AG04450 (cell line): ENCODE measurements at regions not wholly inside any gene's neighbourhood (a gene's known extent, or its start where the extent isn't known, plus 50 kb on each side); places are given as distances from the start of the nearest gene placed in this dataset.
"Not testable (repeated sequence)": the region's sequence is repeated elsewhere in the genome, so short reads cannot be mapped to it uniquely, and the experiment has no call there.

Experiments
- CTCF ChIA-PET: fragments of 300-600, 350-600 bp; formaldehyde crosslinking; extraction: SDS; loops from one replicate; lab custom pipeline; 2022; ENCODE audit warnings: antibody characterized with exemption, inconsistent platforms; lab: Charles Lee
- POLR2A ChIA-PET: fragments of 350-600 bp; formaldehyde crosslinking; extraction: SDS; loops from one replicate; lab custom pipeline; 2021; ENCODE audit warnings: antibody characterized with exemption, inconsistent platforms; lab: Yijun Ruan, JAX
- DNase-seq: peaks from one replicate; pipeline ENCODE4 v3.0.0-alpha.2; 2011; ENCODE audit warnings: low read depth, low spot score
- H3K27ac ChIP-seq: one replicate; pipeline ENCODE4 v1.5.1; 2012; ENCODE audit warnings: low read depth, low read length, control low read depth
- H3K27me3 ChIP-seq: one replicate; pipeline ENCODE4 v1.6.0; 2012; ENCODE audit warnings: low read length; ENCODE audit not compliant: control insufficient read depth, insufficient read depth
- H3K4me3 ChIP-seq: 2 replicates; pipeline ENCODE4 v1.5.1; 2011; ENCODE audit warnings: mild to moderate bottlenecking, low read depth, low read length, control low read depth
- H3K9me3 ChIP-seq: 2 replicates; pipeline ENCODE4 v1.5.1; 2012; ENCODE audit warnings: low read length; ENCODE audit not compliant: control insufficient read depth, insufficient read depth
- CTCF ChIP-seq: IDR thresholded peaks from 2 replicates; pipeline ENCODE4 v1.5.1; 2011; ENCODE audit warnings: low read depth, low read length, control low read depth, inconsistent platforms

- CTCF ChIA-PET, H3K27ac ChIP-seq, H3K4me3 ChIP-seq, H3K9me3 ChIP-seq, POLR2A ChIA-PET, H3K27me3 ChIP-seq, DNase-seq: not testable (repeated sequence)
Observed at GRCh38 chr17:64791691-64792090, 127.6 kb downstream of the LRRC37A3 start.

GRCh38 chr17:64791226-64791625, 128.1 kb downstream of the LRRC37A3 start:
- H3K27me3 ChIP-seq, POLR2A ChIA-PET, DNase-seq, CTCF ChIA-PET, H3K9me3 ChIP-seq, H3K4me3 ChIP-seq, H3K27ac ChIP-seq: not testable (repeated sequence)

- H3K9me3 ChIP-seq, POLR2A ChIA-PET, DNase-seq, H3K27ac ChIP-seq, CTCF ChIA-PET, H3K27me3 ChIP-seq, H3K4me3 ChIP-seq: not testable (repeated sequence)
Observed at GRCh38 chr17:64790690-64791089, 128.6 kb upstream of the SMURF2 start.

- POLR2A ChIA-PET, H3K4me3 ChIP-seq, H3K27me3 ChIP-seq, DNase-seq, CTCF ChIA-PET, H3K27ac ChIP-seq, H3K9me3 ChIP-seq: not testable (repeated sequence)
Observed at GRCh38 chr17:64790193-64790592, 128.1 kb upstream of the SMURF2 start.

GRCh38 chr17:64789061-64789445, 126.9 kb upstream of the SMURF2 start:
- H3K4me3 ChIP-seq, CTCF ChIA-PET, H3K27ac ChIP-seq, DNase-seq, H3K9me3 ChIP-seq, H3K27me3 ChIP-seq, POLR2A ChIA-PET: not testable (repeated sequence)

GRCh38 chr17:64788286-64789060, 126.4 kb upstream of the SMURF2 start:
- no peak overlapping the region for H3K27ac ChIP-seq
- POLR2A ChIA-PET: no interaction called here

GRCh38 chr17:64787921-64788271, 125.8 kb upstream of the SMURF2 start:
- no peaks in the 10 kb centered on the region; the same call in 1 of the 2 replicates for H3K9me3 ChIP-seq

More at GRCh38 chr17:64788286-64789060, 126.4 kb upstream of the SMURF2 start:
- Histone ChIP-seq H3K9me3 (no peaks in the 10 kb centered on the region; the same call in 1 of the 2 replicates), H3K4me3 (no peak overlapping the region), H3K27me3 (no peaks in the 10 kb centered on the region)
- CTCF ChIA-PET: interaction anchor here (1.2 kb wide), 1 partner anchor 12 kb away, joined by 4 read pairs; no protein-coding TSS in a partner anchor
- no peak for TF ChIP-seq CTCF
- no peak for DNase-seq

More at GRCh38 chr17:64787921-64788271, 125.8 kb upstream of the SMURF2 start:
- ChIA-PET POLR2A (no interaction called here), CTCF (interaction anchor here (1.2 kb wide), 1 partner anchor 11 kb away, joined by 4 read pairs; no protein-coding TSS in a partner anchor)
- Histone ChIP-seq H3K4me3 (no peak overlapping the region), H3K27me3 (no peaks in the 10 kb centered on the region), H3K27ac (no peak overlapping the region)
- TF ChIP-seq CTCF: no peak
- DNase-seq: no peak
